Amniotic stem cell (primary cell): ENCODE measurements at regions not wholly inside any gene's neighbourhood (a gene's known extent, or its start where the extent isn't known, plus 50 kb on each side); places are given as distances from the start of the nearest gene placed in this dataset.

ENCODE experiments used
- DNase-seq: peaks from one replicate; lab custom pipeline; 2025; lab: John Stamatoyannopoulos, UW

- DNase-seq: no peak
Observed at GRCh38 chr3:64848127-64848800, 160.5 kb upstream of the ADAMTS9 start.

- DNase-seq: no peak
Observed at GRCh38 chr3:64844558-64844957, 156.8 kb upstream of the ADAMTS9 start.

GRCh38 chr3:64837986-64838735 is 150.4 kb upstream of the ADAMTS9 start:
- no peak for DNase-seq

GRCh38 chr3:64837126-64837738 is 149.4 kb upstream of the ADAMTS9 start:
- no peak for DNase-seq

GRCh38 chr3:64836097-64836496 is 148.3 kb upstream of the ADAMTS9 start:
- DNase-seq: no peak

GRCh38 chr3:64832098-64832497 is 144.3 kb upstream of the ADAMTS9 start:
- no peak for DNase-seq

GRCh38 chr3:64830681-64831080 is 142.9 kb upstream of the ADAMTS9 start:
- DNase-seq: no peak

- DNase-seq: no peak
Observed at GRCh38 chr3:64829331-64829730, 141.5 kb upstream of the ADAMTS9 start.

- DNase-seq: no peak
Observed at GRCh38 chr3:64828276-64828675, 140.5 kb upstream of the ADAMTS9 start.

GRCh38 chr3:64827431-64827830 is 139.6 kb upstream of the ADAMTS9 start:
- DNase-seq: no peak

- no peak for DNase-seq
Observed at GRCh38 chr3:64827019-64827418, 139.2 kb upstream of the ADAMTS9 start.

- DNase-seq: no peak
Observed at GRCh38 chr3:64825404-64826120, 137.8 kb upstream of the ADAMTS9 start.

- no peak for DNase-seq
Observed at GRCh38 chr3:64824394-64824909, 136.7 kb upstream of the ADAMTS9 start.

- no peak for DNase-seq
Observed at GRCh38 chr3:64818196-64818595, 130.4 kb upstream of the ADAMTS9 start.

GRCh38 chr3:64816355-64816754 is 128.6 kb upstream of the ADAMTS9 start:
- DNase-seq: no peak

- DNase-seq: no peak
Observed at GRCh38 chr3:64815789-64816188, 128.0 kb upstream of the ADAMTS9 start.

GRCh38 chr3:64815195-64815631 is 127.4 kb upstream of the ADAMTS9 start:
- no peak for DNase-seq

- no peak for DNase-seq
Observed at GRCh38 chr3:64814351-64814750, 126.6 kb upstream of the ADAMTS9 start.

- no peak for DNase-seq
Observed at GRCh38 chr3:64813326-64813725, 125.5 kb upstream of the ADAMTS9 start.

GRCh38 chr3:64809086-64809485 is 121.3 kb upstream of the ADAMTS9 start:
- DNase-seq: no peak

- DNase-seq: no peak
Observed at GRCh38 chr3:64808061-64808460, 120.3 kb upstream of the ADAMTS9 start.
